ENCODE measurements at regions not wholly inside any gene's neighbourhood (a gene's known extent, or its start where the extent isn't known, plus 50 kb on each side); places are given as distances from the start of the nearest gene placed in this dataset.

DNA sequence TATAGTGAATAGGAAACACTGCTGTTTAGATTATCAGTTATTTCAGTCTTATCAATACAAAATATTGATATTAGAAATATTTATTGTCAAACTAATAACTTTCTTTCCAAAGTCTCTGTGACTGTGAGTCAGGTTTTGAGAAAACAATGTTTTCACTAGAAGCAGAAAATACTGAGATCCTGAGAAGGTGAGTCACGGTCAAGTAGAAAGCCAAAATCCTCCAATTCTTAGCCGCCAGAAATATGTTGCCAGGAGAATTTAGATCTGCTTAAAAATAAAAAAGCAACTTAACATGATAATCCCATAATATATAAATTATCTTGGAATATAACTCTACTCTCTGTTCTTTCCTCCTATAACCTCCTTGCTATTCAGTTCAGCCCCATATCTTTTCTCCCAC is 181.9 kb upstream of the NRXN1 start:
- Histone ChIP-seq H3K27ac (no peak overlapping the region), H3K4me3 (no peak overlapping the region), H3K9me3 (ENCODE audit: low read depth) (peaks cover 5% of the 10 kb centered on the region), H3K79me2 (ENCODE audit: insufficient read depth) (no peaks in the 10 kb centered on the region), H3K9ac (no peak overlapping the region), H2AFZ (no peak overlapping the region), H3K9me2 (ENCODE audit: insufficient read depth) (no peaks in the 10 kb centered on the region), H3K4me1 (ENCODE audit: insufficient read depth) (no peaks in the 10 kb centered on the region), H4K20me1 (ENCODE audit: insufficient read depth) (no peaks in the 10 kb centered on the region), H3K36me3 (ENCODE audit: low read depth) (no peaks in the 10 kb centered on the region), H3K27me3 (replicated peaks; ENCODE audit: insufficient read depth) (no peaks in the 10 kb centered on the region), H3K4me2 (ENCODE audit: unreplicated experiment) (no peak overlapping the region), H3F3A (ENCODE audit: insufficient read depth) (no peaks in the 10 kb centered on the region)
- TF ChIP-seq EZH2 (IDR thresholded peaks at IDR 0.05; ENCODE audit: insufficient read depth, poor library complexity, severe bottlenecking) (no peak), EZH2phosphoT487 (IDR thresholded peaks at IDR 0.05; ENCODE audit: insufficient read depth, low read depth) (no peak)
- in situ Hi-C loops (cut with MboI) = no loop called here
- 58 to 67% methylated on average over 2 of the region's 2 CpGs for WGBS, 2 experiments (ENCODE audit: low coverage in 1 of 2, low lambda C conversion rate in 2 of 2, missing lambda C conversion rate in 2 of 2)
- no peak for DNase-seq

DNA sequence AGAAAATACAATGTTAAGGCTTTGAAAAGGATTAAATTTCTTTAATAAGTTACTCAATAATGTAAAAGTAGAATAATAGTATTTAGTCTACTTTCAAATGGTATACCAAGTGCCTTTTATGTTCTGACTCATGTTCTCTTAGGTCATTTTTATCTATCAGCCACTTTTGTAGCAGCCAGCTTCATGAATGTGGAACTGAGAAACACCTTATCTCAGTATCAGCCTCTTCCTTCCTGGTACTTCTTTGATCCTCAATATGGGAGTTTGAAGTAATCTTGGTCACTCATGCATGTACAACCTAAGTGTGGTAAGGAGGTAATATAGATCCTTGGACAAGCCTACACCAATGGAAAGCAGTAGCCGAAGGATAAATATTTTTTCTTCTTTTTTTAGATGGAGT is 180.4 kb upstream of the NRXN1 start:
- H4K20me1 ChIP-seq (ENCODE audit: insufficient read depth) = no peaks in the 10 kb centered on the region
- in situ Hi-C loops (cut with MboI) = no loop called here
- no peak overlapping the region for H2AFZ ChIP-seq
- TF ChIP-seq EZH2 (IDR thresholded peaks at IDR 0.05; ENCODE audit: insufficient read depth, poor library complexity, severe bottlenecking) (no peak), EZH2phosphoT487 (IDR thresholded peaks at IDR 0.05; ENCODE audit: insufficient read depth, low read depth) (no peak)
- no peak overlapping the region for H3K27ac ChIP-seq
- H3K9me3 ChIP-seq (ENCODE audit: low read depth) = no peaks in the 10 kb centered on the region
- WGBS, 2 experiments (ENCODE audit: low coverage in 1 of 2, low lambda C conversion rate in 2 of 2, missing lambda C conversion rate in 2 of 2) = 27 to 38% methylated on average over 1 of the region's 1 CpG
- no peaks in the 10 kb centered on the region for H3K27me3 ChIP-seq (replicated peaks; ENCODE audit: insufficient read depth)
- no peaks in the 10 kb centered on the region for H3F3A ChIP-seq (ENCODE audit: insufficient read depth)
- no peaks in the 10 kb centered on the region for H3K4me1 ChIP-seq (ENCODE audit: insufficient read depth)
- H3K9ac ChIP-seq = no peak overlapping the region
- DNase-seq = no peak
- H3K79me2 ChIP-seq (ENCODE audit: insufficient read depth) = no peaks in the 10 kb centered on the region
- no peaks in the 10 kb centered on the region for H3K9me2 ChIP-seq (ENCODE audit: insufficient read depth)
- no peak overlapping the region for H3K4me3 ChIP-seq
- no peaks in the 10 kb centered on the region for H3K36me3 ChIP-seq (ENCODE audit: low read depth)
- no peak overlapping the region for H3K4me2 ChIP-seq (ENCODE audit: unreplicated experiment)

DNA sequence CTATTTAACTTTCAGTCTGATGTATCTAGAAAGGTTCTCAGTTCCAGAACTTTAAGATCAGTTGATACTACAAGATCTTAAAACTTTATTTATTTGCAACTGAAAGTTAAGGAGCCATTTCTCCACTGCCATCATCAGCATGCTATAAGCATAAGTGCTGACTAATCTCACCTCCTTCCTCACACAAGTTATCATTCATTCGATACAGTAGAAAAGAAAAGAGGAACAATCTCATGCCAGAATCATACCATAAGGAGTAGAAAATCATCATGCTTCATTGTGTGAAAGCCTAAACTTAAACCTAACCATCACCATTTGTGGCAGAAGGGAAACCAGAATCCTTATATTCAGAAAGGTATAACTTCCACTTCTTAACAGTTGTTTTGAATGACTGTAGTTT is 176.6 kb upstream of the NRXN1 start:
- Histone ChIP-seq H3K4me2 (ENCODE audit: unreplicated experiment) (no peak overlapping the region), H3K9me3 (ENCODE audit: low read depth) (no peaks in the 10 kb centered on the region), H3K9ac (no peak overlapping the region), H3K27ac (no peak overlapping the region), H4K20me1 (ENCODE audit: insufficient read depth) (no peaks in the 10 kb centered on the region), H3K36me3 (ENCODE audit: low read depth) (no peaks in the 10 kb centered on the region), H3K4me3 (no peak overlapping the region), H2AFZ (no peak overlapping the region), H3K4me1 (ENCODE audit: insufficient read depth) (no peaks in the 10 kb centered on the region), H3K79me2 (ENCODE audit: insufficient read depth) (no peaks in the 10 kb centered on the region), H3F3A (ENCODE audit: insufficient read depth) (no peaks in the 10 kb centered on the region), H3K27me3 (replicated peaks; ENCODE audit: insufficient read depth) (no peaks in the 10 kb centered on the region), H3K9me2 (ENCODE audit: insufficient read depth) (no peaks in the 10 kb centered on the region)
- TF ChIP-seq EZH2 (IDR thresholded peaks at IDR 0.05; ENCODE audit: insufficient read depth, poor library complexity, severe bottlenecking) = no peak
- no peak for TF ChIP-seq EZH2phosphoT487 (IDR thresholded peaks at IDR 0.05; ENCODE audit: insufficient read depth, low read depth)
- in situ Hi-C loops (cut with MboI) = no loop called here
- DNase-seq = no peak
- WGBS, 2 experiments (ENCODE audit: low coverage in 1 of 2, low lambda C conversion rate in 2 of 2, missing lambda C conversion rate in 2 of 2) = 44 to 51% methylated on average over 1 of the region's 1 CpG

DNA sequence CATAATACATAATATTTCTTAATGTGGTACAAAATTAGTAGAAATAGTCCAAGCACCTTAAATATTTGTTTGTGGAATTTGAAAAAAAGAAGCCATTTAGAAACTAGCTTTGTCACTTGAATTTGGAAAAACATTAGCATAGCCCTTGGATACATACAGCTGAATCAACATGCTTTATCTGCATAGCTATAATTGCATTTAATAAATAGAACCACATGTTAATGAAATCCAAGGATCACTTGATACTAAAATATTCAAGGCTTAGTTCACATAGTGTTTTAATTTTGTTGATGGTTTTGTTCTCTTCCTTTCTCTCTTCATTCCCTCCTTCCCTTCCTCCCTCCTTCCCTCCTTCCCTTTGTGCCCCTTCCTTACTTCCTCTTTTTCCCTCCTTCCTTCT is 169.4 kb upstream of the NRXN1 start:
- H3K4me1 ChIP-seq (ENCODE audit: insufficient read depth) = no peaks in the 10 kb centered on the region

DNA sequence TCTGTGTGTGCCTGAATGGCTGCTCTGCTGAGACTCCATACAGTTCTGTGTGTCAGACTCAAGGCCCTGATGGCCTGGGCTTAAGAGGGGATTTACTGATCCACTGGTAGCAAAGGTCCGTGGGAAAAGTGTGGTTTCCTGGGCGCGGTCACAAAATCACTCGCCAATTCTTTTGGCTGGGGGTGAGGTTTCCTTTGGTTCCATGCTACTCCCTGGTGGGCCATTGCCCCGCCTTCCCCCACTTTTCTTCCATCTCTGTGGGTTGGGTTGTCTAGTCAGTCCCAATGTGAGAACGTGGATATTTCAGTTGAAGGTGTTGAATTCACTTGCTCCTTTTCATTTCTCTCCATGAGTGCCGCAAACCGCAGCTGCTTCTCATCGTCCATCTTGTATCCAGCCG is 162.7 kb upstream of the NRXN1 start:
- in situ Hi-C loops (cut with MboI) = no loop called here
- Histone ChIP-seq H3K36me3 (ENCODE audit: low read depth) (no peaks in the 10 kb centered on the region), H3F3A (ENCODE audit: insufficient read depth) (no peaks in the 10 kb centered on the region), H3K79me2 (ENCODE audit: insufficient read depth) (no peaks in the 10 kb centered on the region), H3K4me3 (no peak overlapping the region), H3K27ac (no peak overlapping the region), H3K9me2 (ENCODE audit: insufficient read depth) (no peaks in the 10 kb centered on the region), H3K4me1 (ENCODE audit: insufficient read depth) (no peaks in the 10 kb centered on the region), H3K27me3 (replicated peaks; ENCODE audit: insufficient read depth) (no peaks in the 10 kb centered on the region), H3K4me2 (ENCODE audit: unreplicated experiment) (no peak overlapping the region), H3K9me3 (ENCODE audit: low read depth) (no peaks in the 10 kb centered on the region), H4K20me1 (ENCODE audit: insufficient read depth) (no peaks in the 10 kb centered on the region), H2AFZ (no peak overlapping the region), H3K9ac (no peak overlapping the region)
- DNase-seq = no peak
- 59 to 64% methylated on average over 10 of the region's 10 CpGs for WGBS, 2 experiments (ENCODE audit: low coverage in 1 of 2, low lambda C conversion rate in 2 of 2, missing lambda C conversion rate in 2 of 2)
- TF ChIP-seq EZH2phosphoT487 (IDR thresholded peaks at IDR 0.05; ENCODE audit: insufficient read depth, low read depth) = no peak
- no peak for TF ChIP-seq EZH2 (IDR thresholded peaks at IDR 0.05; ENCODE audit: insufficient read depth, poor library complexity, severe bottlenecking)

More for the DNA sequence above, 169.4 kb upstream of the NRXN1 start:
- Histone ChIP-seq H2AFZ (no peak overlapping the region), H3K79me2 (ENCODE audit: insufficient read depth) (no peaks in the 10 kb centered on the region), H3K9me2 (ENCODE audit: insufficient read depth) (no peaks in the 10 kb centered on the region), H3K9ac (no peak overlapping the region), H3K27me3 (replicated peaks; ENCODE audit: insufficient read depth) (no peaks in the 10 kb centered on the region), H4K20me1 (ENCODE audit: insufficient read depth) (no peaks in the 10 kb centered on the region), H3K27ac (no peak overlapping the region), H3F3A (ENCODE audit: insufficient read depth) (no peaks in the 10 kb centered on the region), H3K4me3 (no peak overlapping the region), H3K4me2 (ENCODE audit: unreplicated experiment) (no peak overlapping the region), H3K9me3 (ENCODE audit: low read depth) (no peaks in the 10 kb centered on the region), H3K36me3 (ENCODE audit: low read depth) (no peaks in the 10 kb centered on the region)
- no peak for DNase-seq
- in situ Hi-C loops (cut with MboI) = no loop called here
- TF ChIP-seq EZH2 (IDR thresholded peaks at IDR 0.05; ENCODE audit: insufficient read depth, poor library complexity, severe bottlenecking) = no peak
- TF ChIP-seq EZH2phosphoT487 (IDR thresholded peaks at IDR 0.05; ENCODE audit: insufficient read depth, low read depth) = no peak

Measured in GM23248 (cell line).